OCI-LY3 (cell line): ENCODE measurements at regions not wholly inside any gene's neighbourhood (a gene's known extent, or its start where the extent isn't known, plus 50 kb on each side); places are given as distances from the start of the nearest gene placed in this dataset.

ENCODE experiments used
- H2AFZ ChIP-seq: fragments of 200-600, 300-600 bp; shearing (Covaris generic); 2 replicates; pipeline ENCODE4 v1.6.0; 2014; ENCODE audit warnings: antibody characterized with exemption, low read depth, low read length
- H3K27ac ChIP-seq: fragments of 200-600, 300-600 bp; sonication (generic); 2 replicates; pipeline ENCODE4 v1.5.1; 2014; ENCODE audit warnings: mild to moderate bottlenecking, low read length, moderate library complexity, mixed read lengths
- H3K27me3 ChIP-seq: fragments of 200-600, 300-600 bp; sonication (generic); 2 replicates; pipeline ENCODE4 v1.6.1; 2014; ENCODE audit warnings: low read depth, low read length, mixed read lengths
- H3K36me3 ChIP-seq: fragments of 200-600, 300-600 bp; sonication (generic); replicated peaks from 2 replicates; pipeline ENCODE3; 2014; ENCODE audit warnings: low read depth, low read length, mixed read lengths
- H3K4me1 ChIP-seq: fragments of 300-600, 200-600 bp; sonication (generic); 2 replicates; pipeline ENCODE4 v1.6.1; 2014; ENCODE audit warnings: low read length, mixed read lengths
- H3K4me2 ChIP-seq: fragments of 200-600, 300-600 bp; sonication (generic); 2 replicates; pipeline ENCODE4 v1.6.1; 2014; ENCODE audit warnings: low read length, mixed read lengths
- H3K4me3 ChIP-seq: fragments of 300-600, 200-600 bp; sonication (generic); 2 replicates; pipeline ENCODE4 v1.5.1; 2014; ENCODE audit warnings: antibody characterized with exemption, mild to moderate bottlenecking, low read length, moderate library complexity
- H3K79me2 ChIP-seq: fragments of 300-600, 200-600 bp; shearing (Covaris generic); 2 replicates; pipeline ENCODE4 v1.6.1; 2014; ENCODE audit warnings: mild to moderate bottlenecking, low read length, mixed read lengths
- H3K9ac ChIP-seq: fragments of 300-600, 200-600 bp; shearing (Covaris generic); 2 replicates; pipeline ENCODE4 v1.6.0; 2014; ENCODE audit warnings: mild to moderate bottlenecking, low read length, moderate library complexity
- H3K9me3 ChIP-seq: fragments of 200-600, 300-600 bp; shearing (Covaris generic); 2 replicates; pipeline ENCODE4 v1.6.1; 2014; ENCODE audit warnings: low read length, mixed read lengths; ENCODE audit not compliant: insufficient read depth
- H4K20me1 ChIP-seq: fragments of 200-600, 300-600 bp; sonication (generic); 2 replicates; pipeline ENCODE4 v1.6.1; 2016; ENCODE audit warnings: low read length, mixed read lengths; ENCODE audit not compliant: insufficient read depth
- EZH2phosphoT487 ChIP-seq: fragments of 200-600 bp; shearing (Covaris generic); IDR thresholded peaks from 2 replicates; pipeline ENCODE4 v1.6.1; 2018; ENCODE audit warnings: antibody characterized with exemption, mixed run types, low read depth
- TF ChIP-seq, protein P1 (sequence below): fragments of 200-600, 300-600 bp; sonication (generic); IDR thresholded peaks from 2 replicates; pipeline ENCODE4 v1.5.1; 2014; ENCODE audit warnings: antibody characterized with exemption, low read length, low read depth

GRCh38 chr11:69361048-69361447 is 67.1 kb downstream of the MYEOV start:
- H3K79me2 ChIP-seq, result no peaks in the 10 kb centered on the region
- peaks cover 6% of the 10 kb centered on the region; the same call in 1 of the 2 replicates for H3K27me3 ChIP-seq
- no peak overlapping the region for H3K4me3 ChIP-seq
- H3K36me3 ChIP-seq, result peaks cover 3% of the 10 kb centered on the region
- no peaks in the 10 kb centered on the region for H3K4me1 ChIP-seq
- no peak overlapping the region for H3K4me2 ChIP-seq
- no peak overlapping the region for H3K9ac ChIP-seq
- H3K27ac ChIP-seq, result no peak overlapping the region
- TF ChIP-seq EZH2phosphoT487, result no peak
- TF ChIP-seq, protein P1, sequence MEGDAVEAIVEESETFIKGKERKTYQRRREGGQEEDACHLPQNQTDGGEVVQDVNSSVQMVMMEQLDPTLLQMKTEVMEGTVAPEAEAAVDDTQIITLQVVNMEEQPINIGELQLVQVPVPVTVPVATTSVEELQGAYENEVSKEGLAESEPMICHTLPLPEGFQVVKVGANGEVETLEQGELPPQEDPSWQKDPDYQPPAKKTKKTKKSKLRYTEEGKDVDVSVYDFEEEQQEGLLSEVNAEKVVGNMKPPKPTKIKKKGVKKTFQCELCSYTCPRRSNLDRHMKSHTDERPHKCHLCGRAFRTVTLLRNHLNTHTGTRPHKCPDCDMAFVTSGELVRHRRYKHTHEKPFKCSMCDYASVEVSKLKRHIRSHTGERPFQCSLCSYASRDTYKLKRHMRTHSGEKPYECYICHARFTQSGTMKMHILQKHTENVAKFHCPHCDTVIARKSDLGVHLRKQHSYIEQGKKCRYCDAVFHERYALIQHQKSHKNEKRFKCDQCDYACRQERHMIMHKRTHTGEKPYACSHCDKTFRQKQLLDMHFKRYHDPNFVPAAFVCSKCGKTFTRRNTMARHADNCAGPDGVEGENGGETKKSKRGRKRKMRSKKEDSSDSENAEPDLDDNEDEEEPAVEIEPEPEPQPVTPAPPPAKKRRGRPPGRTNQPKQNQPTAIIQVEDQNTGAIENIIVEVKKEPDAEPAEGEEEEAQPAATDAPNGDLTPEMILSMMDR, result no peak
- no peak overlapping the region for H2AFZ ChIP-seq
- H3K9me3 ChIP-seq, result peaks cover 7% of the 10 kb centered on the region
- H4K20me1 ChIP-seq, result no peaks in the 10 kb centered on the region

DNA sequence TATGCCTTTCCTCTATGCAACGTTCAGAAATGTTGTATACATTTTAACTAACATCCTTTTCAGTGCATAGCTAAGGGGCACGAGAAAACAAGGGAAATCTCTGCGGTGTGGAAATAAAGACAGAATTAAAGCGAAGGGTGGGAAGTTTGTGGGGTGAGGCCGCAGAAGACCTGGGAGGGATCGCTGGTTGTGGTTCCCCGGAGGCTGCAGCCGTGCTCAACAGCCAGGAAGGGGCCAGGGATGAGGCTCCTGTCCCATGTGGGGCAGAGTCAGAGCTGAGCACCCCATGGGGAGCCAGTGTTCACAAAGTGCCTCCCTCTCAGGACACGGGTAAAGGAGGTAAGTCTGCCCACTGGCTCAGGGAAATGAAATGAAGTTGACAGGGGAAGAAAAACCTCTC is 67.5 kb downstream of the MYEOV start:
- Histone ChIP-seq H3K27me3 (peaks cover 6% of the 10 kb centered on the region; the same call in 1 of the 2 replicates), H3K4me3 (no peak overlapping the region), H3K79me2 (no peaks in the 10 kb centered on the region), H3K36me3 (peaks cover 3% of the 10 kb centered on the region), H3K9me3 (peaks cover 7% of the 10 kb centered on the region), H4K20me1 (no peaks in the 10 kb centered on the region), H3K9ac (no peak overlapping the region), H2AFZ (no peak overlapping the region), H3K4me2 (no peak overlapping the region), H3K4me1 (no peaks in the 10 kb centered on the region), H3K27ac (no peak overlapping the region)
- TF ChIP-seq, protein P1, result no peak
- no peak for TF ChIP-seq EZH2phosphoT487

GRCh38 chr11:69362315-69362714 is 68.4 kb downstream of the MYEOV start:
- Histone ChIP-seq H3K4me1 (no peaks in the 10 kb centered on the region), H3K27me3 (peaks cover 6% of the 10 kb centered on the region; the same call in 1 of the 2 replicates), H4K20me1 (no peaks in the 10 kb centered on the region), H3K4me3 (no peak overlapping the region), H3K9me3 (peaks cover 7% of the 10 kb centered on the region), H2AFZ (no peak overlapping the region), H3K27ac (no peak overlapping the region), H3K79me2 (no peaks in the 10 kb centered on the region), H3K36me3 (peaks cover 3% of the 10 kb centered on the region), H3K9ac (no peak overlapping the region), H3K4me2 (no peak overlapping the region)
- no peak for TF ChIP-seq EZH2phosphoT487
- TF ChIP-seq, protein P1, result peak; percentile 16

DNA sequence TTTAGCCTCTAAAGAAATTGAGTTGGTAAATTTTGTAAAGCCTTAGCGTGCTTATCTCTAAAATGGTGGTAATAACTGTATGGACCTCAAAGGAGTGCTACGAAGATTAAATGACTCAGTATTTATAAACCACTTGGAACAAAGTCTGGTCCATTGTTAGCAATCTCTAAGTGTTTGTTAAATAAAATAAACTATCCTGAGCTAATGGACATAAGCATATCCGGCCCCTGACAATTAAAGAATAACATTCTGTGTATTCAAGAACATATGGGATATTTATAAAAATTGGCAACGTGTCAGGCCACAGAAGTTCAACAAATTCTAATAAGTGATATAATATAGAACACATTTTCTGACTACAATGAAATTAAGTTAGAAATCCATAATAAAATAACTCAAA is 71.0 kb downstream of the MYEOV start:
- no peaks in the 10 kb centered on the region for H3K79me2 ChIP-seq
- no peak overlapping the region for H3K4me2 ChIP-seq
- H3K27ac ChIP-seq, result no peak overlapping the region
- H2AFZ ChIP-seq, result no peak overlapping the region
- peaks cover 3% of the 10 kb centered on the region for H3K36me3 ChIP-seq
- peaks cover 12% of the 10 kb centered on the region; the same call in 1 of the 2 replicates for H3K27me3 ChIP-seq
- H3K9me3 ChIP-seq, result peaks cover 2% of the 10 kb centered on the region
- H4K20me1 ChIP-seq, result no peaks in the 10 kb centered on the region
- H3K9ac ChIP-seq, result no peak overlapping the region
- H3K4me3 ChIP-seq, result no peak overlapping the region
- H3K4me1 ChIP-seq, result no peaks in the 10 kb centered on the region
- no peak for TF ChIP-seq EZH2phosphoT487
- TF ChIP-seq, protein P1, result no peak
